NCI-H1436 (cell line): ENCODE measurements at regions not wholly inside any gene's neighbourhood (a gene's known extent, or its start where the extent isn't known, plus 50 kb on each side); places are given as distances from the start of the nearest gene placed in this dataset.

Experiments
- DNase-seq: peaks from one replicate; lab custom pipeline; 2025; lab: John Stamatoyannopoulos, UW

DNA sequence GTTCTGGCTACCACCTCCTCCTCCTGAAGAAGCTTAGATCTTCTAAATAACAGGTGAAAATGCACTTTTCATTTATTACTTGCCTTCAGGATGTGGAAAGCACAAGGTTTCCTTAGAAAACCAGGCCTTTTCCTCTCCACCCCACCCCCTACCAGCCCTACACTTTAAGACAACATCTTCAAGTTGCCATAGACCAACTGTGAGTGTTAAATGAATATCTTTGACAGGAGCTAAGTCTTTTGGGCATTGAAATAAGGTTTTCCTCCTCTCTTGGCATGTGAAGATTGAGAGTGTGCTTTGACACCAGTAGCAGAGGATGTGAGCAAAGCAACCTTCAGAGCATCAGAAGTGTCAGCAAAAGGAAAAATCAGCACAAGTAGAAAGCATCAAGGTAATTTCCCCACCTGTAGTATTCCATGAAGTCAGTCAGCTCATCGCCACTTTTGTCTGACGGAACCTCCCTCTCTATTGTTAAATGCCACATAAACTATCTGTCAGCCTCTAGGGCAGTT lies 532.3 kb upstream of the MMS22L start:
- DNase-seq = no peak

GRCh38 chr6:97816526-97816925 lies 533.5 kb upstream of the MMS22L start:
- DNase-seq = no peak

- DNase-seq = no peak
Observed at GRCh38 chr6:97819710-97820109, 536.7 kb upstream of the MMS22L start.

DNA sequence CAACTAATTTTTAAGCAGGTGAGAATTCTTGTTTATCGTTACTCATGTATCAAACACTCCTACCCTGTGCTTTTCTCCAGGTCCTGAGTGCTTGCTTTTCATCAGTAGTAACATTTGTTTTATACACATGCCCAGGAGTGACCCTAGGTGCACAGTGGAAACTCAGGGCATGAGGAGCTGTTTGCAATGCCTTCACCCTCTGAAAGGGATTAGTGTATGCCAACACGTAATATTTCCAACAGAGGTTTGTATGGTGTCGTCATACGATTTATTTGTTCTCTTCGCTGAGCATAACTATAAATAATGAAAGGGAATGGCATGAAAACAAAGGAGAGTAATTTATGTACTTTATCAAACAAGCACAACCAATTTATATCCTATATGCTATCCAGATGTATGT lies 537.4 kb upstream of the MMS22L start:
- no peak for DNase-seq

DNA sequence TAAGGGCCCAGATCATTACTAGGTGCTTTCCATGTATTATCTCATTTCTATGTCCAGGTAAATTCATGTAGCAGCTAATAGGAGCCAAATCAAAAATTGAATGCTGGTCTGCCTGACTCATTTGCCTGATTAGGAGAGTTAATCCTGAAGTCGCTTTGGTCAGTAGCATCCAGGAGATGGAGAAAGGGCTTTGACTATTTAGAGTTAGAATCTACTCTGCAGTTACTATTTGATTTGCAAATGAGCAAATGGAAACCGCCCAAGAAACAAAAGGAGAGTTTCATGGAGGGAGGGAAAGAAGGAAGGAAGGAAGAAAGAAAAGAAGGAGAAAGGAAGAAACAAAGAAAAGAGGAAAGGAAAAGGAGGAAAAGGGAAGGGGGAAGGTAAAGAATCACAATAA lies 539.6 kb upstream of the MMS22L start:
- DNase-seq = no peak

GRCh38 chr6:97841763-97842162 lies 558.7 kb upstream of the MMS22L start:
- no peak for DNase-seq

GRCh38 chr6:97842521-97842920 lies 559.5 kb upstream of the MMS22L start:
- DNase-seq = no peak

GRCh38 chr6:97849390-97849789 lies 566.4 kb upstream of the MMS22L start:
- DNase-seq = no peak

DNA sequence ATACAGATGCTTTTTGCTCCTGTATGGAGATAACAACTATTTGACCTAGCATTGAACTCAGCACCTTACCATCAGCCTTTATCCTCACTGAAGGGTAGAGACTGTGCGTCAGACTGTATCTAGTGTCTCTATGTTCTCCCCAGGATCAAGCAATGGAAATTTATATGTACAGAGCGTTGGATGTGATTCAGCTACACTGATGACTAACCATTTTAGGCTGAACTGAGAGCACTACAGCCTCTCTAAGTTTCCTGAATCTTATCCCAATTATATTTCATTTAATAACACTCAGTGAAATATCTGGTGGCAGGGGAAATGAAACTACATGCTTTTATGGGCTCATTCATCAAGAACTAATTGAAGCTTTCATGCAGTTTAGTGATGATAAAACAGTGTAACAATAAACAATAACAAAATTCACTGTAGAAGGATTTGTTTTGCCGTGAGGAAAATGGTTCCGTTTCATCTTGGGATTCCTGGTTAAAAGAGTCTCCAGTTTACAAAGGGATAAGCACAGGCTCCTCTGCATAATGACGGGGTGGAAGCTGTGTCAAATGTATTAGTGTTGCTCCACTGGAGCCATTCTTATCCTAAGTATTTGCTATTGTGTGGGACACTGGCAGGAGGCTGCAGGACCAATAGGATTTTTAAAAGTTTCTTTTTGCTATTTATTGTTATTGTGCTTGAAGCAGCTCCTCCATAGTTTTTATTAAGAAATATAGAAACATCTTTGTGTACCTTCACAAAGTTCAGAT lies 567.6 kb upstream of the MMS22L start:
- DNase-seq = no peak

- no peak for DNase-seq
Observed at GRCh38 chr6:97863697-97864096, 580.7 kb upstream of the MMS22L start.

DNA sequence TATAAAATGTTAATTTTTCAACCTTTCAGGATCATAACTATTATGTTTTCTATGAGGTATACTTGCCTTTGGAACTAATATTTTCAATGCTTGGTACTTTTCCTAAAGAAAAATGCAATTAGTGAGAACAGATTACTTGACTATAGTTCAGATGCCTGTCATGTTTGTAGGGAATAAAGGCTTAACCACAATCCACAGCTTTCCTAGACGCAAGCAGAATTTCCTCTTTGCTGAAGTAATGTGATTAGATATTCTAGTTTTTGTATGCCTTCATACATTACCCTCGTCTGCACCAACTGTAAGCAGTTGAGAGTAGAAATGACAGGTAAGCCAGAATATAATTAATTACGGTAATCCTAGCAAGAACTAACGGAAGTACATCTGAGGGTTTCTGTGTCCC lies 581.4 kb upstream of the MMS22L start:
- DNase-seq = no peak

DNA sequence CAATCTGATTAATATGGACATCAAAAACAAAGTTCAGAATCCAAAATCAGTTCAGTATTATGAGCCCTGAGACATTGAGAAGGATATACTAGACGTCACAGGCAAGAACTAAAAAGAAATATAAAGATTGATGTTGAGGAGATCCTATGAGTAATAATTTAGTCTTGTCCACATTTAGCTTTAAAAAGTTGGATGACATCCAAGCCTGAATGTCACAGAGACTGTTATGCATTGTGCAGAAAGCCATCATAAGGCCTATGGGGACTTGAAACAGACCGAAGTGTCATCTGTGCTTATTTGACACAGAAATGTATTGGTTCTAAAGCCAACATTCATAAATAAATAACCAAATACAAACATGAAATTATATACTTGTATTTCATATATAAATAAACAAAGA lies 581.8 kb upstream of the MMS22L start:
- DNase-seq = no peak

DNA sequence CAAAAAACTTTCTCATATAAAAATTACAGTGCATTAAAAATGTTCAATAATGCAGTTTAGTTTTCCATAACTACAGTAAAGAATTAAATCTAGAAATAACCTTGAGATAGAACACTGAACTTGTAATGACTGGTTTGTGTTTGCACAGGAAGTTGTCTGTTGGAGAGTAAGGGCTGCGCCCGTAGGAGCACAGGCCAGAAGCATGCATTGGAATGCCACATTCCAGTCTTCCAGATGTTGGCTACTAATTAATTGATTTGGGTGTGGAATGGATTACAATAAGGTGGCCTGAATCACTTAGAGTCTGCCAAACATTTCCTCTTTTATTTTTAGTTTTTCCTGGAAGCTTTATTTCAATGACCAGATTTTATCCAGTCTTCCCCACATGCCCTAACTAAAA lies 582.6 kb upstream of the MMS22L start:
- DNase-seq = no peak

DNA sequence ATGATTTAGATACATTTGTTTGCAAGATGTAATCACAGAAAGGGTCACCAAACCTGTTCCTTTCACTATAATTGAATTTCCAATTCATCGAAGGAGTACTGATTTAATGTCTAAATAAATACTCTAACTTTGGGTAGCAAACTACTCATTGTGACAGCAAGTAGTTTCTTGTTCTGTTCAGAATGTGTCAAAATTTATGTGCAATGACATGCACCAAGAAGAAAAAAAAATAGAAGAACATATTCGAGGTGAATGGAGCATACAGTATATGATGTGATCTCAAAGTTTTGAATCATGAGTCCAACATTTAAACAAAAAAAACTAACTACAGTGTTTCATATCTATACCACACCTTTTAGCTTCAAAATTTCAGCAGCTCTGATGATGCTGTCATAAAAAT lies 583.6 kb upstream of the MMS22L start:
- DNase-seq = no peak

GRCh38 chr6:97867177-97867576 lies 584.2 kb upstream of the MMS22L start:
- DNase-seq = no peak

- DNase-seq = no peak
Observed at GRCh38 chr6:97870273-97870672, 587.3 kb upstream of the MMS22L start.

- DNase-seq = no peak
Observed at GRCh38 chr6:97876711-97877110, 593.7 kb upstream of the MMS22L start.

DNA sequence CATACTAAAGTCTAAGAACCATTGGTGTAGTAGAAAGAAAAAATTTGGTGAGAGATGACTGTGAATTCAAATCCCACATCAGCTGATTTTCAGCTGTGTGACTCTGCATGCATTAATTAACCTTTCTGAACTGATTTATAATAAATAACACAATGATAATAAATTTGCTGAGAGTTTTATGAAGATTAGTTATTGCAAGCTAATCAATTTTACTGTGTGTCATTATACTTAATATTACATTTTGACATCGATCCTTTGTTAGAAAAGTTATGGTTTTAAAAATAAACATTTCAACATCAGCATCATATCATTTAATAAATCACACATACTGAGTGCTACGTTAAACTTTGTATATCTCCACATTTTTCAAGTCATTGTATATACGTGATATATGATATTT lies 599.7 kb upstream of the MMS22L start:
- DNase-seq = no peak

DNA sequence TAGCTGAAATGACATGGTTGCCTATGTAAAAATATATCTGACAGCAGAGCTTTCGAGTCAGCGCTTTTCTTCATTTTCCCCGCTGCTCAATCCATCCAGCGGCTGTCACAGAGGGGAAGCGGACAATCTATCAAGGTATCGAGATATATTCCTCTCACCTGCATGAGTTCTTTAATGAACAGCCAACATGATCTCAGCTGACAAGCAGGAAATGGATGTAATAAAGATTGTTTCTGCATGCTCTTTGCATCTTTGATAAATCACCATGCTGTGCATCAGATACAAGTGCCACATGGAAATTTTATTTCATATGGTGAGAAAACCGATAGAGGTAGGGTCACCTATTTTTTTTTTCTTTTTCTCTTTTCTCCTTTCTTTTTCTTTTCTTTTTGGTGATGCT lies 602.3 kb upstream of the MMS22L start:
- no peak for DNase-seq

DNA sequence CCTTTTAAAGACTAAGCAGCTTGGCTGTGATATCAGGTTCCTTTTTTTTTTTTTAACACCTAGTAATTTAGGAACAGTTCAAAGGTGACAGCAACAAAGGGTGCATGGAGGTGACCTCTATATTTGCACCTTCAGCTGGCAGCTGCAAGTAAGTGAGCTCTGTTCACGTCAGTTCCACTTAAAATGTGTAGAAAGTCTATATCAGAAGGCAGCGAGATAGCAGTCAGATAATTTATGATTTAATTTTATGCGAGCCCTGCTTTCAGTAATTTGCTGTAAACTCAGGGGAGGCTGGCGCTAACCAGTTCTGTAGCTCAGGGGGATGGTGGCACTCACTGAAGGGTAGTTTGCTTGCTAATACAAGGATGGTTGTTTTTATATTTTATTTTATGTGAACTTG lies 602.8 kb upstream of the MMS22L start:
- no peak for DNase-seq

GRCh38 chr6:97901531-97901930 lies 618.5 kb upstream of the MMS22L start:
- no peak for DNase-seq

DNA sequence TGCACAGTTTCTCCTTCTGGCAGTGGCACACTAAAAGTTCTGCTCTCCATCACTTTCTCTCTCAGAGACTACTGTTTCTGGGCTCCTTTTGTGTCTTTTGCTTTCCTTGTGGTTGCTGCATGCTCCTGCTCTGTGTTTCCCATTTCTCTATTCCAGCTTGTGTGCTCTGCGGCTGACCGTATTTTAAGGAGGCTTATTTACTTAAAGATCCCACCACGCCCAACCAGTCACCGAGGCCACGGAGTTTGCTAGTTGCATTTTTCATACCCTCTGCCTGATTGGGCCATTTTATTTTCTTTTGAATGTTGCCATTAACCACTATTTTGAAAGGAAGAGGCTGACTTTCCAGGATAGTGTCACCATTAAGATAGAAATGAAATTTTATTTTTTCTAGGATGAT lies 626.4 kb upstream of the MMS22L start:
- no peak for DNase-seq

- DNase-seq = no peak
Observed at GRCh38 chr6:97913721-97914120, 630.7 kb upstream of the MMS22L start.

GRCh38 chr6:97914912-97915311 lies 631.9 kb upstream of the MMS22L start:
- DNase-seq = no peak
